Pancreas (tissue), 10 donors: ENCODE measurements at regions not wholly inside any gene's neighbourhood (a gene's known extent, or its start where the extent isn't known, plus 50 kb on each side); places are given as distances from the start of the nearest gene placed in this dataset.

Experiments used
- ATAC-seq, 4 donors: fragments of 200-7000 bp; cut with Tn5 transposase; one replicate each; pipeline versions ENCODE4 v1.8.0 to v1.9.1; 2020; ENCODE audit warnings: mild to moderate bottlenecking in 4 of 4, moderate library complexity in 4 of 4
- DNase-seq, 6 donors: peaks; one replicate each; pipeline ENCODE4 v3.0.0-alpha.2; 2020
- FAIRE-seq: peaks from 2 replicates; lab custom pipeline; 2012; peaks lifted over from hg19 to GRCh38; lab: Jason Lieb, UNC
- H3K27ac ChIP-seq, 4 donors: fragments of 200-600 bp; sonication (generic); 1 replicate in 3 of 4; 2 replicates in 1 of 4; pipeline versions ENCODE4 v1.5.0 to v1.8.0; 2020
- H3K27me3 ChIP-seq, 4 donors: fragments of 200-600 bp; one replicate each; pipeline ENCODE4 v1.8.0; 2021
- H3K36me3 ChIP-seq, 3 donors: fragments of 200-600 bp; sonication (generic) in 1 of 3; one replicate each; pipeline versions ENCODE4 v1.5.0 to v1.8.0; 2020 to 2021
- H3K4me1 ChIP-seq, 3 donors: fragments of 200-600 bp; one replicate each; pipeline ENCODE4 v1.8.0; 2021
- H3K4me3 ChIP-seq, 4 donors: fragments of 200-600 bp; sonication (generic) in 2 of 4; one replicate each; pipeline versions ENCODE4 v1.5.0 to v1.8.0; 2020 to 2021
- H3K9me3 ChIP-seq, 4 donors: fragments of 200-600 bp; one replicate each; pipeline ENCODE4 v1.8.0; 2021
- CTCF ChIP-seq, 4 donors: fragments of 200-600 bp; sonication (generic) in 3 of 4; IDR thresholded peaks; one replicate each; pipeline versions ENCODE4 v1.5.0 to v1.8.0; 2021; ENCODE audit warnings: antibody characterized with exemption in 4 of 4
- WGBS, 2 donors: extraction: QIAGEN DNeasy Blood & Tissue Kit; methylation state at CpG; one replicate each; pipeline ENCODE4 v1.1.7; 2013; 5-methylcytosine and 5-hydroxymethylcytosine counted together
- intact Hi-C, 3 donors: fragments of 100-400 bp; cut with DNase I; formaldehyde crosslinking; loops; one replicate each; pipeline versions ENCODE4 v1.11.1 to v1.14.2; 2022
- donor health status: healthy with polysubstance abuse.
- donor health status: DM: no; HTN: no; CAD: no; lungs with moderate emphysema.
- donor health status: DM: no; HTN: no; CAD: no.
- donor health status: control.
- donor health status: control.
- donor health status: Bipolar disorder and iron deficiency.
- donor health status: DM: yes; HTN: yes; CAD: no.
- donor health status: DM: no; HTN: no; CAD: no.
- donor health status: DM: no; HTN: no; CAD: no.
- donor health status: DM: yes; HTN: yes; CAD: no.

- Histone ChIP-seq H3K4me1 (no peaks in the 10 kb centered on the region), H3K27ac (no peak overlapping the region), H3K9me3 (no peaks in the 10 kb centered on the region), H3K27me3 (no peaks in the 10 kb centered on the region), H3K4me3 (no peak overlapping the region), H3K36me3 (no peaks in the 10 kb centered on the region)
- WGBS, 2 donors = 50 to 65% methylated on average over 4 of the region's 4 CpGs
- no peak for DNase-seq
- no peak for TF ChIP-seq CTCF (IDR thresholded peaks at IDR 0.05)
- no peak for FAIRE-seq
- no peak for ATAC-seq
- intact Hi-C loops = no loop called here
Observed at GRCh38 chr7:34277803-34278199, 372.5 kb downstream of the BMPER start.

DNA sequence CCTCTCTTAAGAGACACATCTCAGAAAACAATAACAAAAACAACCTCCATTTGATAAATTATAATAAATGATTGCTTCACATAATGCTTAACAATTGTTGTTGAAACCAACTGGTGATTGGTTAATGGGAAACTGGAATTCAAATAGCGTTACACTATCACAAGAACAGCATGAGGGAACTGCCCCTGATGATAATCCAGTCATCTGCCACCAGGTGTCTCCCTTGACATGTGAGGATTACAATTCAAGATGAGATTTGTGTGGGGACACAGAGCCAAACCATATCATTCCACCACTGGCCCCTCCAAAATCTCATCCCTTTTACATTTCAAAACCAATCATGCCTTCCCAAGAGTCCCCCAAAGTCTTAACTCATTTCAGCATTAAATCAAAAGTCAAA lies 375.9 kb downstream of the BMPER start:
- no peaks in the 10 kb centered on the region for H3K27me3 ChIP-seq
- ATAC-seq (no peak), DNase-seq (no peak), FAIRE-seq (no peak)
- no peaks in the 10 kb centered on the region for H3K9me3 ChIP-seq
- intact Hi-C loops = no loop called here
- no peaks in the 10 kb centered on the region for H3K36me3 ChIP-seq
- H3K27ac ChIP-seq = no peak overlapping the region
- WGBS, 2 donors = 76 to 92% methylated on average over 1 of the region's 1 CpG
- no peak overlapping the region for H3K4me3 ChIP-seq
- H3K4me1 ChIP-seq = no peaks in the 10 kb centered on the region
- no peak for TF ChIP-seq CTCF (IDR thresholded peaks at IDR 0.05)

DNA sequence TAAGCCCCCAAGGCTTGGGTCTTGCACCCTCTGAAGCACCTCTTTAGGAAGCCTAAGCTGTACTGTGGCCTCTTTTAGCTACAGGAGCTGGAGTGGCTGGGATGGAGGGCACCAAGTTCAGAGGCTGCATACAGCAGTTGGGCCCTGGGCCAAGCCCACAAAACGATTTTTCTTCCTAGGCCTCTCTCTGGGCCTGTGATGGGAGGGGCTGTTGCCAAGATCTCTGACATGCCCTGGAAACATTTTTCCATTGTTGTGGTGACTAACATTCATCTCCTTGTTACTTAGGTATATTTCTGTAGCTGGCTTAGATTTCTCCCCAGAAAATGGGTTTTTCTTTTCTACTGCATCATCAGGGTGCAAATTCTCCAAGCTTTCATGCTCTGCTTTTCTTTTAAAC lies 375.7 kb upstream of the NPSR1 start:
- Histone ChIP-seq H3K9me3 (no peaks in the 10 kb centered on the region), H3K36me3 (no peaks in the 10 kb centered on the region), H3K27ac (no peak overlapping the region), H3K4me1 (no peaks in the 10 kb centered on the region), H3K4me3 (no peak overlapping the region), H3K27me3 (no peaks in the 10 kb centered on the region)
- DNase-seq (no peak), ATAC-seq (no peak), FAIRE-seq (no peak)
- no peak for TF ChIP-seq CTCF (IDR thresholded peaks at IDR 0.05)
- intact Hi-C loops = no loop called here
- 15 to 21% methylated on average over 1 of the region's 1 CpG for WGBS, 2 donors

DNA sequence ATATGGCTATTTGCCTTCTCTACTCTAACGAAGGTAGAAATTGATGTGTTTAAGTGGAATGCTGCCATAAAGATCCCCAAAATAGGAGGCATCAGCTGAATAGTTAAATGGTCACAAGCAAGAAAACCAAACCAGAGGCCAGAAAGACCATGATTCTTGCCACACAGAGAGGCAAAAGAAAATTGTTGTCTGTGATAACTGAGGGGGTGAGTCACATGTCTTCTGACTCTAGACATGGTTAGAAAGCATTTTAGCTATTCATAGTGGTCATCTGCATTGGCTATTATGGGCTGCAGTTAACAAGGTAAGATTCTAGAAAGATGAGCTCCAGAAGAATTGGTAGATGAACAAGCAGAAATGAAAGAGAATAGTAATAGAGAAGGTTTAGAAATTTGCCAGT lies 361.4 kb upstream of the NPSR1 start:
- intact Hi-C loops = no loop called here
- 42 to 53% methylated on average over 1 of the region's 1 CpG for WGBS, 2 donors
- ATAC-seq (no peak), FAIRE-seq (no peak), DNase-seq (no peak)
- Histone ChIP-seq H3K36me3 (no peaks in the 10 kb centered on the region), H3K4me1 (no peaks in the 10 kb centered on the region), H3K4me3 (no peak overlapping the region), H3K9me3 (no peaks in the 10 kb centered on the region), H3K27me3 (no peaks in the 10 kb centered on the region), H3K27ac (no peak overlapping the region)
- no peak for TF ChIP-seq CTCF (IDR thresholded peaks at IDR 0.05)

DNA sequence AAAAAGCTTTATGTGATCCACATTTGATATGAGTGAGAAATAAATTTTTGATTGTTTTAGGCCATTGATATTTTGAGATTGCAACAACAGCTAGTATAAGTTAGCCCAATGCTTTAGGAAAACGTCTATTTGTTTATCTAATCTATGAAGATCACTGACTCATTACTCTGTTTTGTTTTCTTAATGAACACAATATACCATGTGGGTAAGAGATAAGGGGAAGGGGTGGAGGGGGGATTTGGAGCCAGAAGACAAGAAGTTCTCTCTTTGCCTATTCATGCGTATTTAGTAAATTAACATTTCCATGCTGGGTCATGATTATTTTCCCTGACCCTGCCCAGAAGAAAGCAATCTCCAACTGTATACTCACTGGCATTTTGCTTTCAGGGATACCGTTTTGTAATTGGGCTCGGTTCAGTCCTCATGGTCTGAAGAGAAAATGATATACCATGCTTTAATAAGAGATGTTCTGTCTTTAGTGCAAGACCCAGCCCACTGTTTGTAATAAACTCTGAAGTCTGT lies 359.5 kb upstream of the NPSR1 start:
- no peaks in the 10 kb centered on the region for H3K4me1 ChIP-seq
- no peaks in the 10 kb centered on the region for H3K9me3 ChIP-seq
- no peak for TF ChIP-seq CTCF (IDR thresholded peaks at IDR 0.05)
- no peaks in the 10 kb centered on the region for H3K36me3 ChIP-seq
- 44 to 59% methylated on average over 4 of the region's 4 CpGs for WGBS, 2 donors
- FAIRE-seq = no peak
- intact Hi-C loops = no loop called here
- no peak for DNase-seq
- H3K27me3 ChIP-seq = no peaks in the 10 kb centered on the region
- H3K27ac ChIP-seq = no peak overlapping the region
- H3K4me3 ChIP-seq = no peak overlapping the region
- ATAC-seq = no peak
